ENCODE measurements at regions not wholly inside any gene's neighbourhood (a gene's known extent, or its start where the extent isn't known, plus 50 kb on each side); places are given as distances from the start of the nearest gene placed in this dataset.

- TF ChIP-seq CTCF (IDR thresholded peaks at IDR 0.05) = no peak
- POLR2A ChIA-PET = no interaction called here
- CTCF ChIA-PET = no interaction called here
- no peaks in the 10 kb centered on the region for H3K27me3 ChIP-seq (ENCODE audit: control insufficient read depth in 1 of 2, insufficient read depth in 2 of 2, low read length in 2 of 2)
- H3K9me3 ChIP-seq (ENCODE audit: control insufficient read depth in 1 of 2, insufficient read depth in 1 of 2, low read length in 2 of 2) = peaks cover 0 to 28% of the 10 kb centered on the region in 2 experiments
- Mint-ChIP-seq H3K27me3 (no peaks in the 10 kb centered on the region), H3K4me3 (no peak overlapping the region), H3K4me1 (ENCODE audit: low read depth) (no peaks in the 10 kb centered on the region), H3K27ac (no peak overlapping the region), H3K36me3 (ENCODE audit: low read depth) (no peaks in the 10 kb centered on the region), H3K9me3 (peaks cover 11% of the 10 kb centered on the region)
- no peaks in the 10 kb centered on the region for H3K36me3 ChIP-seq (ENCODE audit: insufficient read depth, low read length)
- ATAC-seq (ENCODE audit: poor library complexity) (no peak), DNase-seq (peak in 1 of 14 experiments; percentile 5)
- H3K27ac ChIP-seq (ENCODE audit: low read depth in 1 of 2, low read length in 2 of 2) = no peak overlapping the region
- H3K4me1 ChIP-seq (ENCODE audit: insufficient read depth, low read length) = no peaks in the 10 kb centered on the region
- intact Hi-C loops (cut with DNase I, micrococcal nuclease) = no loop called here
- no peak overlapping the region for H3K4me3 ChIP-seq (ENCODE audit: low read length)
Observed at GRCh38 chr4:92182006-92182735, 121.6 kb upstream of the GRID2 start.

GRCh38 chr4:92182736-92183407, 120.9 kb upstream of the GRID2 start:
- Mint-ChIP-seq H3K4me3 (no peak overlapping the region), H3K4me1 (ENCODE audit: low read depth) (no peaks in the 10 kb centered on the region), H3K27ac (no peak overlapping the region), H3K27me3 (no peaks in the 10 kb centered on the region), H3K36me3 (ENCODE audit: low read depth) (no peaks in the 10 kb centered on the region), H3K9me3 (peaks cover 12% of the 10 kb centered on the region)
- H3K4me1 ChIP-seq (ENCODE audit: insufficient read depth, low read length) = no peaks in the 10 kb centered on the region
- H3K9me3 ChIP-seq (ENCODE audit: control insufficient read depth in 1 of 2, insufficient read depth in 1 of 2, low read length in 2 of 2) = peaks cover 0 to 28% of the 10 kb centered on the region in 2 experiments
- ATAC-seq (ENCODE audit: poor library complexity) (no peak), DNase-seq (peak in 1 of 14 experiments; percentile 3)
- H3K27ac ChIP-seq (ENCODE audit: low read depth in 1 of 2, low read length in 2 of 2) = no peak overlapping the region
- intact Hi-C loops (cut with DNase I, micrococcal nuclease) = no loop called here
- ChIA-PET POLR2A (no interaction called here), CTCF (no interaction called here)
- H3K4me3 ChIP-seq (ENCODE audit: low read length) = no peak overlapping the region
- no peak for TF ChIP-seq CTCF (IDR thresholded peaks at IDR 0.05)
- H3K36me3 ChIP-seq (ENCODE audit: insufficient read depth, low read length) = no peaks in the 10 kb centered on the region
- no peaks in the 10 kb centered on the region for H3K27me3 ChIP-seq (ENCODE audit: control insufficient read depth in 1 of 2, insufficient read depth in 2 of 2, low read length in 2 of 2)

GRCh38 chr4:92183825-92184224, 119.9 kb upstream of the GRID2 start:
- intact Hi-C loops (cut with DNase I, micrococcal nuclease) = no loop called here
- POLR2A ChIA-PET = no interaction called here

More at GRCh38 chr4:92183825-92184224, 119.9 kb upstream of the GRID2 start:
- Histone ChIP-seq H3K9me3 (ENCODE audit: control insufficient read depth in 1 of 2, insufficient read depth in 1 of 2, low read length in 2 of 2) (peaks cover 0 to 28% of the 10 kb centered on the region in 2 experiments), H3K4me3 (ENCODE audit: low read length) (no peak overlapping the region), H3K27me3 (ENCODE audit: control insufficient read depth in 1 of 2, insufficient read depth in 2 of 2, low read length in 2 of 2) (no peaks in the 10 kb centered on the region), H3K27ac (ENCODE audit: low read depth in 1 of 2, low read length in 2 of 2) (no peak overlapping the region), H3K36me3 (ENCODE audit: insufficient read depth, low read length) (no peaks in the 10 kb centered on the region), H3K4me1 (ENCODE audit: insufficient read depth, low read length) (no peaks in the 10 kb centered on the region)
- Mint-ChIP-seq H3K36me3 (ENCODE audit: low read depth) (no peaks in the 10 kb centered on the region), H3K4me3 (no peak overlapping the region), H3K9me3 (peaks cover 13% of the 10 kb centered on the region), H3K27ac (no peak overlapping the region), H3K4me1 (ENCODE audit: low read depth) (no peaks in the 10 kb centered on the region), H3K27me3 (no peaks in the 10 kb centered on the region)
- CTCF ChIA-PET = no interaction called here
- DNase-seq (no peak), ATAC-seq (ENCODE audit: poor library complexity) (no peak)
- no peak for TF ChIP-seq CTCF (IDR thresholded peaks at IDR 0.05)

Measured in CD4-positive, alpha-beta T cell (primary cell).